Osteoblast (primary cell): ENCODE measurements at regions not wholly inside any gene's neighbourhood (a gene's known extent, or its start where the extent isn't known, plus 50 kb on each side); places are given as distances from the start of the nearest gene placed in this dataset.

Experiments used
- DNase-seq: peaks from one replicate; pipeline ENCODE4 v3.0.0; 2011; ENCODE audit warnings: low spot score, mixed read lengths; ENCODE audit not compliant: insufficient read length; ENCODE audit errors: missing footprints
- H2AFZ ChIP-seq: 2 replicates; pipeline ENCODE4 v1.6.0; 2011; ENCODE audit warnings: mild to moderate bottlenecking, low read length
- H3K27ac ChIP-seq: 2 replicates; pipeline ENCODE4 v1.5.1; 2011; ENCODE audit warnings: mild to moderate bottlenecking, low read depth, low read length, moderate library complexity
- H3K27me3 ChIP-seq: 2 replicates; pipeline ENCODE4 v1.6.0; 2012; ENCODE audit warnings: mild to moderate bottlenecking, control low read depth, inconsistent platforms, low read length, moderate library complexity; ENCODE audit not compliant: insufficient read depth
- H3K36me3 ChIP-seq: 2 replicates; pipeline ENCODE4 v1.5.1; 2011; ENCODE audit warnings: mild to moderate bottlenecking, low read length, control low read depth, moderate library complexity; ENCODE audit not compliant: insufficient read depth
- H3K4me1 ChIP-seq: 2 replicates; pipeline ENCODE4 v1.5.1; 2011; ENCODE audit warnings: mild to moderate bottlenecking, low read length, control low read depth, moderate library complexity; ENCODE audit not compliant: insufficient read depth
- H3K4me2 ChIP-seq: 2 replicates; pipeline ENCODE4 v1.6.0; 2011; ENCODE audit warnings: mild to moderate bottlenecking, low read length; ENCODE audit not compliant: insufficient read depth
- H3K4me3 ChIP-seq: fragments of 200-600 bp; sonication (generic); 3 replicates; pipeline ENCODE4 v1.5.1; 2012; ENCODE audit warnings: mild to moderate bottlenecking, low read length, inconsistent platforms; ENCODE audit not compliant: insufficient read depth
- H3K79me2 ChIP-seq: 2 replicates; pipeline ENCODE4 v1.6.0; 2012; ENCODE audit warnings: mild to moderate bottlenecking, low read length, control low read depth, inconsistent platforms; ENCODE audit not compliant: insufficient read depth
- H3K9me3 ChIP-seq: 2 replicates; pipeline ENCODE4 v1.5.1; 2011; ENCODE audit warnings: low read depth, low read length, control low read depth
- H4K20me1 ChIP-seq: 2 replicates; pipeline ENCODE4 v1.6.0; 2012; ENCODE audit warnings: mild to moderate bottlenecking, low read length, control low read depth; ENCODE audit not compliant: insufficient read depth
- TF ChIP-seq, protein P1 (sequence below): IDR thresholded peaks from 2 replicates; pipeline ENCODE4 v1.5.1; 2011; ENCODE audit warnings: mild to moderate bottlenecking, low read depth, low read length, moderate library complexity; ENCODE audit errors: extremely low read depth

DNA sequence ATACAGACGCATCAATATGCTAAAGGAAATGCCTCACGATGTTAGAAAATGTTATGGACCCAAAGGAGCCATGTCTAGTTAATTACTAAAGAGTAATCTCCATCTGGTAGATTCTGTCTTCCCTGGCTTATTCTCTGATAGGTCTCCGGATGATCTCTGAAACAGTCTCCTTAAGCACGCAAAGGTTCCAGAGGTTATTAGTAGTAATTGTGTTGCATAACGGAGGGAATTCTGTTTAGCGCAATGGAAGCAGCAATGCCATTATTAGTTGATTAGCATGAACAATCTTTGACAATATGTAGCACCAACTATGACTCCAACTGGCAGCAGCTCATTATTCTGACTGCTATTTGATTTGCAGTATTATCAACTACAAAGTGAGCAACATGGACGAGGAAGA lies 952.5 kb upstream of the SEMA6D start:
- no peaks in the 10 kb centered on the region for H3K27me3 ChIP-seq
- H3K9me3 ChIP-seq: peaks cover 3% of the 10 kb centered on the region
- H3K79me2 ChIP-seq: no peaks in the 10 kb centered on the region
- TF ChIP-seq, protein P1, sequence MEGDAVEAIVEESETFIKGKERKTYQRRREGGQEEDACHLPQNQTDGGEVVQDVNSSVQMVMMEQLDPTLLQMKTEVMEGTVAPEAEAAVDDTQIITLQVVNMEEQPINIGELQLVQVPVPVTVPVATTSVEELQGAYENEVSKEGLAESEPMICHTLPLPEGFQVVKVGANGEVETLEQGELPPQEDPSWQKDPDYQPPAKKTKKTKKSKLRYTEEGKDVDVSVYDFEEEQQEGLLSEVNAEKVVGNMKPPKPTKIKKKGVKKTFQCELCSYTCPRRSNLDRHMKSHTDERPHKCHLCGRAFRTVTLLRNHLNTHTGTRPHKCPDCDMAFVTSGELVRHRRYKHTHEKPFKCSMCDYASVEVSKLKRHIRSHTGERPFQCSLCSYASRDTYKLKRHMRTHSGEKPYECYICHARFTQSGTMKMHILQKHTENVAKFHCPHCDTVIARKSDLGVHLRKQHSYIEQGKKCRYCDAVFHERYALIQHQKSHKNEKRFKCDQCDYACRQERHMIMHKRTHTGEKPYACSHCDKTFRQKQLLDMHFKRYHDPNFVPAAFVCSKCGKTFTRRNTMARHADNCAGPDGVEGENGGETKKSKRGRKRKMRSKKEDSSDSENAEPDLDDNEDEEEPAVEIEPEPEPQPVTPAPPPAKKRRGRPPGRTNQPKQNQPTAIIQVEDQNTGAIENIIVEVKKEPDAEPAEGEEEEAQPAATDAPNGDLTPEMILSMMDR: no peak
- no peak for DNase-seq
- H2AFZ ChIP-seq: no peak overlapping the region
- H3K4me2 ChIP-seq: no peak overlapping the region
- no peak overlapping the region for H3K27ac ChIP-seq
- no peaks in the 10 kb centered on the region for H3K36me3 ChIP-seq
- H3K4me1 ChIP-seq: no peaks in the 10 kb centered on the region
- no peaks in the 10 kb centered on the region for H4K20me1 ChIP-seq
- no peak overlapping the region for H3K4me3 ChIP-seq

DNA sequence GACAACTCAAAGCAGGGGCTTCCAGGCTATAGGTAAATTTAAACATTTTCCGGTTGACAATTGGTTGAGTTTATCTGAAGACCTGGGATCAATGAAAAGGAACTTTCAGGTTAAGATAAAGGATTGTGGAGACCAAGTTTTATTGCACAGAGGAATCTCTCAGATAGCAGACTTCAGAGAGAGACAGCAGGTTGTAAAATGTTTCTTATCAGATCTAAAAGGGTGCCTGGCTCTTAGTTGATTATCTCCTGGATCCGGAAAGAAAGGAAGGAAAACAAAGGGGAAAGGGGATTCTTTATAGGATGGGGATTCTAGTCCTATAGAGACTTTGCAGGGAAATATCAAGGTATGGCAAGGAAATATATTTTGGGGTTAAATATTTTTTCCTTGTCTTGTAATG lies 951.3 kb upstream of the SEMA6D start:
- Histone ChIP-seq H2AFZ (no peak overlapping the region), H3K9me3 (peaks cover 3% of the 10 kb centered on the region), H3K79me2 (no peaks in the 10 kb centered on the region), H3K27me3 (no peaks in the 10 kb centered on the region), H3K27ac (no peak overlapping the region), H3K36me3 (no peaks in the 10 kb centered on the region), H3K4me1 (no peaks in the 10 kb centered on the region), H3K4me3 (no peak overlapping the region), H4K20me1 (no peaks in the 10 kb centered on the region), H3K4me2 (no peak overlapping the region)
- TF ChIP-seq, protein P1: no peak
- DNase-seq: no peak

DNA sequence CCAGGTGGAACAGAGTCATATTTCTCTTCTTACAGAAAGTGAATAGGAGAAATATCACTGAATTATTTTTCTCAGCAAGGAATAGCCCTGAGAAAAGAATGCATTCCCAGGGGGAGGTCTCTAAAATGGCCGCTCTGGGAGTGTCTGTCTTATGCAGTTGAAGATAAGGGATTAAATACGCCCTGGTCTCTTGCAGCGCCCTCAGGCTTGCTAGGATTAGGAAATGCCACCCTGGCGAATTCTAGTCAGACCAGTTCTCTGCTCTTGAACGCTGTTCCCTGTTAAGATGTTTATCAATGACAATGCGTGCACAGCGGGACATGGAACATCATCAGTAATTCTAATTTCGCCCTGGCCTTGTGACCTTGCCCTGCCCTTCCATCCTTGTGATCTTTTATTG lies 949.0 kb upstream of the SEMA6D start:
- H3K36me3 ChIP-seq: no peaks in the 10 kb centered on the region
- no peak for DNase-seq
- no peak overlapping the region for H3K27ac ChIP-seq
- H3K4me2 ChIP-seq: no peak overlapping the region
- H3K9me3 ChIP-seq: peaks cover 3% of the 10 kb centered on the region
- H3K4me3 ChIP-seq: no peak overlapping the region
- no peaks in the 10 kb centered on the region for H3K79me2 ChIP-seq
- TF ChIP-seq, protein P1: no peak
- H2AFZ ChIP-seq: no peak overlapping the region
- H3K4me1 ChIP-seq: no peaks in the 10 kb centered on the region
- no peaks in the 10 kb centered on the region for H4K20me1 ChIP-seq
- H3K27me3 ChIP-seq: no peaks in the 10 kb centered on the region

DNA sequence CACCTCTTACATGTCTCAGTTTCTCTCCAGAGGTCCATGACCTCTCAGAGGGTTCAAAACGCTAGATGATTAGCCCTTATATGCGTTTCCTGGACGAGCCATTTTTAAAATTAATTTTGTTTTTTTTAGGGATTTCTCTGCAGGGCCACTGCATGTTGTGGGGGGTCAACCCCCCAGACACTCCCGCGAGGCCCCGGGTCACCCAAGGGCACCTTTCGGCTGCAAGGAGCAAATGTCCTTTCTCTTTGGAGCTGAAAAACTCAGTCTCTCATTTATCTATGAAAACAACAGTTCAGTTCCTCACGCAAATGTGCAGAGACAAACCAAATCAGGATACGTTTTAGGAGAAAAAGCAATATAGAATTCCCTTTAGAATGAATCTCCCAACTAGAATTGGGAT lies 944.3 kb upstream of the SEMA6D start:
- Histone ChIP-seq H3K4me2 (no peak overlapping the region), H3K9me3 (peaks cover 3% of the 10 kb centered on the region)
- DNase-seq: no peak

More for the DNA sequence above, 944.3 kb upstream of the SEMA6D start:
- H2AFZ ChIP-seq: no peak overlapping the region
- no peaks in the 10 kb centered on the region for H3K79me2 ChIP-seq
- H3K4me3 ChIP-seq: no peak overlapping the region
- H3K27me3 ChIP-seq: no peaks in the 10 kb centered on the region
- TF ChIP-seq, protein P1: no peak
- H3K36me3 ChIP-seq: no peaks in the 10 kb centered on the region
- H3K27ac ChIP-seq: no peak overlapping the region
- no peaks in the 10 kb centered on the region for H4K20me1 ChIP-seq
- no peaks in the 10 kb centered on the region for H3K4me1 ChIP-seq
